Lower lobe of right lung (tissue), 2 donors: ENCODE measurements at regions not wholly inside any gene's neighbourhood (a gene's known extent, or its start where the extent isn't known, plus 50 kb on each side); places are given as distances from the start of the nearest gene placed in this dataset.

ENCODE experiments used
- ATAC-seq, 2 donors: fragments of 200-7000 bp; cut with Tn5 transposase; one replicate each; pipeline ENCODE4 v1.9.1; 2020 to 2022; ENCODE audit warnings: mild to moderate bottlenecking in 2 of 2, moderate library complexity in 2 of 2
- DNase-seq: peaks from one replicate; pipeline ENCODE4 v3.0.0-alpha.2; 2020
- H3K27ac ChIP-seq: fragments of 200-600 bp; one replicate; pipeline ENCODE4 v1.8.0; 2022
- H3K27me3 ChIP-seq: fragments of 200-600 bp; one replicate; pipeline ENCODE4 v1.8.0; 2022; ENCODE audit warnings: low read depth
- H3K36me3 ChIP-seq: fragments of 200-600 bp; one replicate; pipeline ENCODE4 v1.8.0; 2022; ENCODE audit warnings: mild to moderate bottlenecking
- H3K4me1 ChIP-seq: fragments of 200-600 bp; one replicate; pipeline ENCODE4 v1.8.0; 2022
- H3K4me3 ChIP-seq: fragments of 200-600 bp; one replicate; pipeline ENCODE4 v1.8.0; 2022; ENCODE audit warnings: mild to moderate bottlenecking
- H3K9me3 ChIP-seq: fragments of 200-600 bp; one replicate; pipeline ENCODE4 v1.8.0; 2022
- CTCF ChIP-seq: fragments of 200-600 bp; IDR thresholded peaks from one replicate; pipeline ENCODE4 v1.8.0; 2022; ENCODE audit warnings: antibody characterized with exemption, mild to moderate bottlenecking
- intact Hi-C: fragments of 100-400 bp; cut with DNase I; formaldehyde crosslinking; loops from one replicate; pipeline ENCODE4 v1.11.0; 2022
- donor health status: DM: no; HTN: yes; CAD: no; lungs with severe emphysema.

- Histone ChIP-seq H3K36me3 (no peaks in the 10 kb centered on the region), H3K27me3 (peaks cover 8% of the 10 kb centered on the region), H3K27ac (no peak overlapping the region), H3K9me3 (no peaks in the 10 kb centered on the region), H3K4me1 (peaks cover 6% of the 10 kb centered on the region), H3K4me3 (no peak overlapping the region)
- TF ChIP-seq CTCF, result no peak
- no peak for ATAC-seq
- intact Hi-C loops, result no loop called here
- DNase-seq, result peak; percentile 15
Measured at GRCh38 chr17:77798031-77798430, 160.5 kb upstream of the TNRC6C start.

- intact Hi-C loops, result no loop called here
- DNase-seq (peak; percentile 28), ATAC-seq (no peak)
- no peak for TF ChIP-seq CTCF
- H3K4me1 ChIP-seq, result peaks cover 6% of the 10 kb centered on the region
- H3K27me3 ChIP-seq, result peaks cover 7% of the 10 kb centered on the region
- no peaks in the 10 kb centered on the region for H3K9me3 ChIP-seq
- no peaks in the 10 kb centered on the region for H3K36me3 ChIP-seq
- no peak overlapping the region for H3K27ac ChIP-seq
- no peak overlapping the region for H3K4me3 ChIP-seq
Measured at GRCh38 chr17:77798481-77798880, 160.0 kb upstream of the TNRC6C start.

GRCh38 chr17:77800816-77801215, 157.7 kb upstream of the TNRC6C start:
- ATAC-seq, result no peak
- TF ChIP-seq CTCF, result no peak
- H3K4me3 ChIP-seq, result no peak overlapping the region
- no peak overlapping the region for H3K27ac ChIP-seq
- H3K9me3 ChIP-seq, result no peaks in the 10 kb centered on the region
- peak; percentile 22 for DNase-seq
- no peaks in the 10 kb centered on the region for H3K27me3 ChIP-seq
- H3K4me1 ChIP-seq, result peaks cover 5% of the 10 kb centered on the region
- no peaks in the 10 kb centered on the region for H3K36me3 ChIP-seq
- intact Hi-C loops, result no loop called here

GRCh38 chr17:77801545-77802332, 156.8 kb upstream of the TNRC6C start:
- no peaks in the 10 kb centered on the region for H3K36me3 ChIP-seq
- H3K27me3 ChIP-seq, result no peaks in the 10 kb centered on the region
- no peaks in the 10 kb centered on the region for H3K9me3 ChIP-seq
- no peak overlapping the region for H3K4me3 ChIP-seq
- no peaks in the 10 kb centered on the region for H3K4me1 ChIP-seq
- intact Hi-C loops, result no loop called here
- DNase-seq (no peak), ATAC-seq (no peak)
- TF ChIP-seq CTCF, result no peak
- no peak overlapping the region for H3K27ac ChIP-seq

- DNase-seq (no peak), ATAC-seq (no peak)
- Histone ChIP-seq H3K4me1 (no peaks in the 10 kb centered on the region), H3K4me3 (no peak overlapping the region), H3K9me3 (no peaks in the 10 kb centered on the region), H3K27ac (no peak overlapping the region), H3K27me3 (no peaks in the 10 kb centered on the region), H3K36me3 (no peaks in the 10 kb centered on the region)
- TF ChIP-seq CTCF, result no peak
- intact Hi-C loops, result no loop called here
Measured at GRCh38 chr17:77802333-77802615, 156.2 kb upstream of the TNRC6C start.
